HepG2 (cell line): ENCODE measurements at regions not wholly inside any gene's neighbourhood (a gene's known extent, or its start where the extent isn't known, plus 50 kb on each side); places are given as distances from the start of the nearest gene placed in this dataset.

Experiments
- ATAC-seq: fragments of 200-7000 bp; cut with Tn5 transposase; 3 replicates; pipeline ENCODE4 v1.9.1; 2020; ENCODE audit warnings: mild to moderate bottlenecking, moderate library complexity
- BruUV-seq: library from RNA; stranded (reverse); fragments of 400-500 nt; replicated peaks from 2 replicates; lab custom pipeline; 2021; lab: Mats Ljungman, UMichigan
- CTCF ChIA-PET: fragments of 300-600 bp; formaldehyde crosslinking; extraction: SDS; loops from one replicate; lab custom pipeline; 2021; ENCODE audit warnings: low total read pairs, inconsistent platforms, low intra/inter-chr PET ratio; lab: Yijun Ruan, JAX
- POLR2A ChIA-PET: fragments of 350-600 bp; sonication (Branson Sonifier 250); formaldehyde crosslinking; loops from one replicate; lab custom pipeline; 2020; ENCODE audit warnings: antibody characterized with exemption, inconsistent platforms; lab: Yijun Ruan, JAX
- DNase-seq: peaks from one replicate; pipeline ENCODE4 v3.0.0-alpha.2; 2015; ENCODE audit warnings: low spot score
- FAIRE-seq: peaks from 3 replicates; lab custom pipeline; 2011; peaks lifted over from hg19 to GRCh38; lab: Jason Lieb, UNC
- H2AFZ ChIP-seq: one replicate; pipeline ENCODE4 v1.6.1; 2011; ENCODE audit warnings: low read length, inconsistent platforms
- H3K27ac ChIP-seq: fragments of 300-600 bp; 3 replicates; pipeline ENCODE4 v1.8.0; 2011; ENCODE audit warnings: mixed run types, mild to moderate bottlenecking, mixed read lengths, low read length, inconsistent platforms; ENCODE audit not compliant: insufficient read depth; ENCODE audit errors: extremely low read length
- H3K27me3 ChIP-seq, 2 experiments: fragments of 200-600 bp in 1 of 2; 2 replicates in 1 of 2; 3 replicates in 1 of 2; pipeline versions ENCODE4 v1.6.0 to v1.8.0; 2011; ENCODE audit warnings: low read length in 2 of 2, mild to moderate bottlenecking in 2 of 2, moderate library complexity in 2 of 2, inconsistent platforms in 1 of 2; ENCODE audit not compliant: insufficient read depth in 2 of 2, control insufficient read depth in 1 of 2
- H3K36me3 ChIP-seq, 2 experiments: fragments of 200-600 bp in 1 of 2; replicated peaks in 1 of 2; 2 replicates in 1 of 2; 3 replicates in 1 of 2; pipeline versions ENCODE4 v1.5.1 to v1.8.0; 2011; ENCODE audit warnings: low read length in 2 of 2, inconsistent platforms in 1 of 2; ENCODE audit not compliant: insufficient read depth in 2 of 2, control insufficient read depth in 1 of 2
- H3K4me1 ChIP-seq: 2 replicates; pipeline ENCODE4 v1.5.1; 2012; ENCODE audit warnings: low read length, inconsistent platforms; ENCODE audit not compliant: insufficient read depth
- H3K4me2 ChIP-seq: 2 replicates; pipeline ENCODE4 v1.6.0; 2011; ENCODE audit warnings: low read depth, low read length, inconsistent platforms
- H3K4me3 ChIP-seq, 3 experiments: fragments of 200-600 bp in 1 of 3; sonication (generic), shearing (Covaris generic) in 1 of 3; replicated peaks in 1 of 3; 2 replicates each; pipeline ENCODE4 v1.5.1; 2011 to 2016; ENCODE audit warnings: low read length in 3 of 3, inconsistent platforms in 2 of 3, low read depth in 2 of 3, mild to moderate bottlenecking in 2 of 3, control low read depth in 1 of 3, mixed read lengths in 1 of 3; ENCODE audit not compliant: insufficient read depth in 1 of 3
- H3K79me2 ChIP-seq: one replicate; pipeline ENCODE4 v1.6.1; 2011; ENCODE audit warnings: low read length, inconsistent platforms; ENCODE audit not compliant: insufficient read depth
- H3K9ac ChIP-seq: 2 replicates; pipeline ENCODE4 v1.6.0; 2011; ENCODE audit warnings: mild to moderate bottlenecking, low read depth, low read length, inconsistent platforms; ENCODE audit not compliant: insufficient read depth
- H3K9me3 ChIP-seq: 2 replicates; pipeline ENCODE4 v1.5.1; 2012; ENCODE audit warnings: mild to moderate bottlenecking, low read length
- H4K20me1 ChIP-seq: 2 replicates; pipeline ENCODE4 v1.6.0; 2011; ENCODE audit warnings: inconsistent platforms, mild to moderate bottlenecking, low read length, moderate library complexity; ENCODE audit not compliant: insufficient read depth
- CBX2 ChIP-seq, 2 experiments: fragments of 200-600 bp in 1 of 2; sonication (generic); formaldehyde crosslinking in 1 of 2; IDR thresholded peaks; 2 replicates each; pipeline versions ENCODE4 v1.7.0 to v1.8.1; 2018 to 2022; ENCODE audit warnings: low read depth in 2 of 2, low read length in 1 of 2, mild to moderate bottlenecking in 1 of 2, missing genetic modification reagents in 1 of 2
- CREBL2 ChIP-seq: sonication (generic); formaldehyde crosslinking; IDR thresholded peaks from 2 replicates; pipeline ENCODE4 v1.8.1; 2023; ENCODE audit warnings: missing genetic modification reagents, mild to moderate bottlenecking, borderline replicate concordance
- DRAP1 ChIP-seq: IDR thresholded peaks from 2 replicates; pipeline ENCODE4 v1.6.1; 2016; ENCODE audit warnings: missing genetic modification reagents, missing compliant biosample characterization
- ELK4 ChIP-seq: sonication (generic); formaldehyde crosslinking; IDR thresholded peaks from 2 replicates; pipeline ENCODE4 v1.9.0; 2021; ENCODE audit warnings: missing genetic modification reagents, borderline replicate concordance
- GPN1 ChIP-seq: sonication (generic); formaldehyde crosslinking; IDR thresholded peaks from 2 replicates; pipeline ENCODE4 v1.5.1; 2020; ENCODE audit warnings: missing genetic modification reagents, borderline replicate concordance
- HDAC6 ChIP-seq: fragments of 200-600 bp; sonication (generic); IDR thresholded peaks from 2 replicates; pipeline ENCODE4 v1.7.0; 2017; ENCODE audit warnings: mild to moderate bottlenecking, antibody characterized with exemption, low read length, low read depth
- JUN ChIP-seq: sonication (generic); formaldehyde crosslinking; IDR thresholded peaks from 2 replicates; pipeline ENCODE4 v1.4.0; 2020; ENCODE audit warnings: mild to moderate bottlenecking, missing genetic modification reagents
- MIER2 ChIP-seq: IDR thresholded peaks from 2 replicates; pipeline ENCODE4 v1.6.1; 2016; ENCODE audit warnings: missing biosample characterization, missing genetic modification reagents
- NCOA1 ChIP-seq: sonication (generic); formaldehyde crosslinking; IDR thresholded peaks from 2 replicates; pipeline ENCODE4 v1.9.0; 2021; ENCODE audit warnings: missing genetic modification reagents
- NFE2L1 ChIP-seq: sonication (generic); formaldehyde crosslinking; IDR thresholded peaks from 2 replicates; pipeline ENCODE4 v1.4.0; 2020; ENCODE audit warnings: missing genetic modification reagents, mild to moderate bottlenecking, borderline replicate concordance
- RBAK ChIP-seq: sonication (generic); formaldehyde crosslinking; IDR thresholded peaks from 2 replicates; pipeline ENCODE4 v1.5.1; 2020; ENCODE audit warnings: mild to moderate bottlenecking, missing genetic modification reagents
- SPEN ChIP-seq: sonication (generic); formaldehyde crosslinking; IDR thresholded peaks from 2 replicates; pipeline ENCODE4 v1.5.1; 2020; ENCODE audit warnings: low read depth, mild to moderate bottlenecking, missing genetic modification reagents
- ZNF264 ChIP-seq: sonication (generic); formaldehyde crosslinking; IDR thresholded peaks from 2 replicates; pipeline ENCODE4 v1.4.0; 2020; ENCODE audit warnings: missing genetic modification reagents
- ZNF280B ChIP-seq: sonication (generic); formaldehyde crosslinking; IDR thresholded peaks from 2 replicates; pipeline ENCODE4 v1.5.0; 2020; ENCODE audit warnings: missing genetic modification reagents, mild to moderate bottlenecking, borderline replicate concordance
- ZNF33B ChIP-seq: sonication (generic); formaldehyde crosslinking; IDR thresholded peaks from 2 replicates; pipeline ENCODE4 v1.5.1; 2020; ENCODE audit warnings: mild to moderate bottlenecking, missing genetic modification reagents
- ZNF597 ChIP-seq: sonication (generic); formaldehyde crosslinking; IDR thresholded peaks from 2 replicates; pipeline ENCODE4 v1.5.0; 2020; ENCODE audit warnings: missing genetic modification reagents
- ZUFSP ChIP-seq: sonication (generic); formaldehyde crosslinking; IDR thresholded peaks from 2 replicates; pipeline ENCODE4 v1.9.0; 2021; ENCODE audit warnings: missing genetic modification reagents, mild to moderate bottlenecking, borderline replicate concordance
- WGBS: methylation state at CpG from one replicate; pipeline ENCODE4 v1.1.6; 2017; ENCODE audit warnings: low lambda C conversion rate; 5-methylcytosine and 5-hydroxymethylcytosine counted together
- in situ Hi-C: cut with HindIII; loops from 2 replicates; pipeline ENCODE4 v1.10.0; 2017; ENCODE audit warnings: low pct_unique_long_range_greater_than_20kb; ENCODE audit not compliant: extremely low pct_ligation_motif_present
- intact Hi-C: fragments of 100-400 bp; cut with micrococcal nuclease; formaldehyde crosslinking; loops from one replicate; pipeline ENCODE4 v1.10.0; 2022; ENCODE audit not compliant: unreplicated experiment

GRCh38 chr11:105448703-105449079 is 161.2 kb upstream of the GRIA4 start (continued):
- TF ChIP-seq ELK4: no peak
- TF ChIP-seq MIER2 (CRISPR knock-in tag): no peak
- TF ChIP-seq ZNF264 (CRISPR knock-in tag): no peak
- TF ChIP-seq ZNF597 (CRISPR knock-in tag): no peak

- ATAC-seq: no peak
- TF ChIP-seq NFE2L1 (CRISPR knock-in tag) (no peak), SPEN (no peak), JUN (CRISPR knock-in tag) (no peak), ZNF280B (CRISPR knock-in tag) (no peak), ZNF264 (CRISPR knock-in tag) (no peak), ZUFSP (CRISPR knock-in tag) (no peak), RBAK (CRISPR knock-in tag) (no peak), CREBL2 (CRISPR knock-in tag) (no peak), GPN1 (CRISPR knock-in tag) (no peak), ZNF33B (CRISPR knock-in tag) (no peak), HDAC6 (no peak), NCOA1 (CRISPR knock-in tag) (no peak), DRAP1 (CRISPR knock-in tag) (no peak), CBX2 (IDR thresholded peaks at IDR 0.05; ENCODE audit: low read depth, low read length) (no peak), CBX2 (CRISPR knock-in tag; IDR thresholded peaks at IDR 0.05; ENCODE audit: low read depth) (no peak)
These were observed 161.8 kb upstream of the GRIA4 start for GRCh38 chr11:105447936-105448702.

More at GRCh38 chr11:105447936-105448702, 161.8 kb upstream of the GRIA4 start:
- no peak overlapping the region for H3K27ac ChIP-seq
- FAIRE-seq (no peak), DNase-seq (no peak)
- no peak overlapping the region for H2AFZ ChIP-seq
- WGBS: 92% methylated on average over 1 of the region's 1 CpG
- in situ Hi-C loops: no loop called here
- H3K36me3 ChIP-seq: no peaks in the 10 kb centered on the region
- no peaks in the 10 kb centered on the region for H3K4me1 ChIP-seq
- no peaks in the 10 kb centered on the region for H4K20me1 ChIP-seq
- H3K27me3 ChIP-seq: no peaks in the 10 kb centered on the region
- intact Hi-C loops: no loop called here
- H3K9ac ChIP-seq: no peak overlapping the region
- H3K79me2 ChIP-seq: no peaks in the 10 kb centered on the region
- ChIA-PET CTCF (no interaction called here), POLR2A (no interaction called here)
- no TSS peak for BruUV-seq
- H3K4me3 ChIP-seq: no peak overlapping the region
- peaks cover 17% of the 10 kb centered on the region for H3K9me3 ChIP-seq
- no peak overlapping the region for H3K4me2 ChIP-seq
